HCT116 (cell line): ENCODE measurements at regions not wholly inside any gene's neighbourhood (a gene's known extent, or its start where the extent isn't known, plus 50 kb on each side); places are given as distances from the start of the nearest gene placed in this dataset.

Experiments
- ATAC-seq: fragments of 200-7000 bp; cut with Tn5 transposase; 2 replicates; pipeline ENCODE4 v1.9.1; 2020; ENCODE audit warnings: mild to moderate bottlenecking, moderate library complexity
- BruUV-seq: library from RNA; stranded (reverse); fragments of 400-500 nt; replicated peaks from 2 replicates; lab custom pipeline; 2021; lab: Mats Ljungman, UMichigan
- CTCF ChIA-PET: fragments of 300-600 bp; sonication (Branson Sonifier 250); formaldehyde crosslinking; loops from one replicate; lab custom pipeline; 2021; ENCODE audit warnings: antibody characterized with exemption; lab: Charles Lee
- POLR2A ChIA-PET: fragments of 300-600, 350-600 bp; sonication (Branson Sonifier 250); formaldehyde crosslinking; loops from one replicate; lab custom pipeline; 2021; ENCODE audit warnings: antibody characterized with exemption; lab: Charles Lee
- RAD21 ChIA-PET, 2 experiments: fragments of 300-600 bp; sonication (Branson Sonifier 250); formaldehyde crosslinking; loops; one replicate each; lab custom pipeline; 2023; ENCODE audit warnings: low total read pairs in 2 of 2; ENCODE audit not compliant: uncharacterized antibody in 2 of 2, unreplicated experiment in 2 of 2, low non-redundant PET in 1 of 2; lab: Charles Lee
- DNase-seq: peaks from one replicate; pipeline ENCODE4 v3.0.0-alpha.2; 2010; ENCODE audit warnings: low read depth, low spot score
- H2AFZ ChIP-seq: fragments of 200-600 bp; shearing (Covaris generic), sonication (generic); 2 replicates; pipeline ENCODE4 v1.6.1; 2017; ENCODE audit warnings: low read depth, mixed run types, mixed read lengths, antibody characterized with exemption, low read length; ENCODE audit not compliant: poor library complexity, severe bottlenecking
- H3K27ac ChIP-seq: 2 replicates; pipeline ENCODE4 v1.5.1; 2012; ENCODE audit warnings: low read depth, low read length
- H3K27me3 ChIP-seq: fragments of 200-600 bp; sonication (generic); 2 replicates; pipeline ENCODE4 v1.6.1; 2016; ENCODE audit warnings: mixed run types, low read length, mixed read lengths; ENCODE audit not compliant: insufficient read depth
- H3K36me3 ChIP-seq, 2 experiments: fragments of 200-500 bp in 1 of 2; fragments of 200-600 bp in 1 of 2; sonication (Bioruptor generic) in 1 of 2; sonication (generic) in 1 of 2; 2 replicates each; pipeline versions ENCODE4 v1.5.1 to v1.6.1; 2014 to 2016; ENCODE audit warnings: low read length in 2 of 2, inconsistent platforms in 1 of 2, mixed read lengths in 1 of 2, mixed run types in 1 of 2; ENCODE audit not compliant: insufficient read depth in 2 of 2, control insufficient read depth in 1 of 2
- H3K4me1 ChIP-seq, 2 experiments: fragments of 200-600 bp in 1 of 2; sonication (generic) in 1 of 2; 2 replicates each; pipeline versions ENCODE4 v1.5.1 to v1.6.1; 2012 to 2017; ENCODE audit warnings: low read length in 2 of 2, inconsistent platforms in 1 of 2, mild to moderate bottlenecking in 1 of 2, mixed read lengths in 1 of 2, mixed run types in 1 of 2, moderate library complexity in 1 of 2; ENCODE audit not compliant: insufficient read depth in 2 of 2, control insufficient read depth in 1 of 2
- H3K4me2 ChIP-seq: fragments of 200-600 bp; sonication (generic); 2 replicates; pipeline ENCODE4 v1.6.1; 2017; ENCODE audit warnings: mixed run types, low read length, mixed read lengths
- H3K4me3 ChIP-seq, 2 experiments: fragments of 200-600 bp in 1 of 2; sonication (generic) in 1 of 2; replicated peaks in 1 of 2; 2 replicates each; pipeline ENCODE4 v1.5.1; 2011 to 2016; ENCODE audit warnings: low read length in 2 of 2, control low read depth in 1 of 2, low read depth in 1 of 2, mild to moderate bottlenecking in 1 of 2, mixed read lengths in 1 of 2, mixed run types in 1 of 2
- H3K79me2 ChIP-seq: fragments of 200-600 bp; sonication (generic); 2 replicates; pipeline ENCODE4 v1.6.1; 2017; ENCODE audit warnings: mild to moderate bottlenecking, mixed run types, low read length, moderate library complexity, mixed read lengths; ENCODE audit not compliant: insufficient read depth
- H3K9ac ChIP-seq: fragments of 200-600 bp; sonication (generic); 2 replicates; pipeline ENCODE4 v1.6.1; 2016; ENCODE audit warnings: low read length, mixed read lengths
- H3K9me2 ChIP-seq: fragments of 200-600 bp; sonication (generic), shearing (Covaris generic); 2 replicates; pipeline ENCODE4 v1.6.1; 2017; ENCODE audit warnings: mixed run types, mild to moderate bottlenecking, moderate library complexity; ENCODE audit not compliant: insufficient read depth
- H3K9me3 ChIP-seq, 2 experiments: fragments of 200-500 bp in 1 of 2; fragments of 200-600 bp in 1 of 2; sonication (Bioruptor generic) in 1 of 2; sonication (generic) in 1 of 2; 2 replicates each; pipeline ENCODE4 v1.6.1; 2014 to 2017; ENCODE audit warnings: low read length in 2 of 2, mixed read lengths in 2 of 2, inconsistent platforms in 1 of 2, low read depth in 1 of 2, mild to moderate bottlenecking in 1 of 2, mixed run types in 1 of 2, moderate library complexity in 1 of 2; ENCODE audit not compliant: control insufficient read depth in 1 of 2, insufficient read depth in 1 of 2
- H4K20me1 ChIP-seq: fragments of 200-600 bp; sonication (generic), shearing (Covaris generic); 2 replicates; pipeline ENCODE4 v1.6.1; 2017; ENCODE audit warnings: mixed run types, mild to moderate bottlenecking, moderate library complexity; ENCODE audit not compliant: insufficient read depth
- CBX3 ChIP-seq: IDR thresholded peaks from 2 replicates; pipeline ENCODE4 v1.6.1; 2012; ENCODE audit warnings: low read depth
- CEBPB ChIP-seq: IDR thresholded peaks from 2 replicates; pipeline ENCODE4 v1.6.1; 2012; ENCODE audit warnings: low read depth
- ELF1 ChIP-seq: IDR thresholded peaks from 2 replicates; pipeline ENCODE4 v1.6.1; 2012; ENCODE audit warnings: low read depth, borderline replicate concordance
- EZH2 ChIP-seq: fragments of 200-600 bp; sonication (generic); IDR thresholded peaks from 2 replicates; pipeline ENCODE4 v1.6.1; 2017; ENCODE audit warnings: antibody characterized with exemption, mixed run types
- JUND ChIP-seq: IDR thresholded peaks from 2 replicates; pipeline ENCODE4 v1.6.1; 2012
- POLR2AphosphoS5 ChIP-seq: IDR thresholded peaks from 2 replicates; pipeline ENCODE4 v1.6.1; 2011; ENCODE audit warnings: mild to moderate bottlenecking, low read depth, low read length, moderate library complexity
- RAD21 ChIP-seq: IDR thresholded peaks from 2 replicates; pipeline ENCODE4 v1.6.1; 2012; ENCODE audit warnings: low read depth, mild to moderate bottlenecking
- SP1 ChIP-seq: IDR thresholded peaks from 2 replicates; pipeline ENCODE4 v1.6.1; 2012; ENCODE audit warnings: low read depth
- TCF7L2 ChIP-seq: IDR thresholded peaks from 2 replicates; pipeline ENCODE4 v1.7.0; 2011; ENCODE audit warnings: borderline replicate concordance, inconsistent platforms; ENCODE audit not compliant: insufficient read depth, insufficient read length; ENCODE audit errors: extremely low read depth
- YY1 ChIP-seq: IDR thresholded peaks from 2 replicates; pipeline ENCODE4 v1.6.1; 2011; ENCODE audit warnings: low read length, low read depth, moderate library complexity, mild to moderate bottlenecking; ENCODE audit not compliant: insufficient replicate concordance; ENCODE audit errors: extremely low read depth
- ZFX ChIP-seq: fragments of 450-650 bp; IDR thresholded peaks from 2 replicates; pipeline ENCODE4 v1.6.1; 2017
- intact Hi-C: fragments of 100-400 bp; cut with micrococcal nuclease; formaldehyde crosslinking; loops from 2 replicates; pipeline ENCODE4 v1.10.0; 2022
- TF ChIP-seq, protein P1 (sequence below): IDR thresholded peaks from 2 replicates; pipeline ENCODE4 v1.6.1; 2012
- TF ChIP-seq, protein P2 (sequence below): IDR thresholded peaks from 2 replicates; pipeline ENCODE4 v1.6.1; 2012; ENCODE audit warnings: low read depth
- TF ChIP-seq, protein P3 (sequence below): IDR thresholded peaks from 2 replicates; pipeline ENCODE4 v1.6.1; 2012
- TF ChIP-seq, protein P4 (sequence below), 3 experiments: fragments of 200-600 bp in 1 of 3; sonication (generic) in 1 of 3; IDR thresholded peaks in 2 of 3; conservative IDR thresholded peaks in 1 of 3; 2 replicates each; pipeline ENCODE4 v1.5.1; 2012 to 2017; ENCODE audit warnings: low read depth in 2 of 3, low read length in 2 of 3, antibody characterized with exemption in 1 of 3, borderline replicate concordance in 1 of 3, control low read depth in 1 of 3, mild to moderate bottlenecking in 1 of 3, mixed read lengths in 1 of 3, mixed run types in 1 of 3, moderate library complexity in 1 of 3; ENCODE audit not compliant: insufficient read depth in 1 of 3

DNA sequence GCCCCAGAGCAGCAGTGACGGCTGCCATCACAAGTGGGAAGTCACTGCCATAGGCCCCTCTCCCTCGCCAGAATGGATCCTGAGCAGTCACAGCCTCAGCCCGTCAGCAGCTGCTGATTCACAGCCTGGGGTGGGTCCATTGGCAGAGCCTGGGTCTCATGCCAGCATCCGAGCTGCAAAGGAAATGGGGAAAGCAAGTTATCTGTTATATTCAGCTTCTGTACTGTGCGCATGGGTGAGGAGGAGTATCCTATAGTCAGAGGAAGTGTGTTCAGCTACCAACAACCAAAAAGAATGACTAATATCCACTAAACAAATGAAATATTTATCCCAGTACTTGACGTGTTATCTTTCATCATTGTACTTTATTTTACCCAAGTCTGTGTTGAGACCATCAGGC lies 119.7 kb downstream of the RCN1 start:
- Histone ChIP-seq H3K36me3 (no peaks in the 10 kb centered on the region), H3K9me2 (no peaks in the 10 kb centered on the region), H3K4me1 (no peaks in the 10 kb centered on the region), H3K9ac (no peak overlapping the region), H3K79me2 (no peaks in the 10 kb centered on the region), H3K4me3 (no peak overlapping the region), H3K27ac (no peak overlapping the region), H2AFZ (no peak overlapping the region), H3K27me3 (peaks cover 47% of the 10 kb centered on the region; the same call in 1 of the 2 replicates), H4K20me1 (no peaks in the 10 kb centered on the region), H3K4me2 (no peak overlapping the region)
- POLR2A ChIA-PET = no interaction called here
- CTCF ChIA-PET = no interaction called here
- RAD21 ChIA-PET = no interaction called here
- ATAC-seq (no peak), DNase-seq (no peak)
- no TSS peak for BruUV-seq
- no peak for TF ChIP-seq SP1
- no peak for TF ChIP-seq EZH2
- no peak for TF ChIP-seq CEBPB
- no peak for TF ChIP-seq TCF7L2
- TF ChIP-seq RAD21 = no peak
- no peak for TF ChIP-seq CBX3
- no peak for TF ChIP-seq ZFX
- TF ChIP-seq ELF1 = no peak
- TF ChIP-seq, all 23 proteins: peak for 0
- intact Hi-C loops = no loop called here
- no peaks in the 10 kb centered on the region for H3K9me3 ChIP-seq

DNA sequence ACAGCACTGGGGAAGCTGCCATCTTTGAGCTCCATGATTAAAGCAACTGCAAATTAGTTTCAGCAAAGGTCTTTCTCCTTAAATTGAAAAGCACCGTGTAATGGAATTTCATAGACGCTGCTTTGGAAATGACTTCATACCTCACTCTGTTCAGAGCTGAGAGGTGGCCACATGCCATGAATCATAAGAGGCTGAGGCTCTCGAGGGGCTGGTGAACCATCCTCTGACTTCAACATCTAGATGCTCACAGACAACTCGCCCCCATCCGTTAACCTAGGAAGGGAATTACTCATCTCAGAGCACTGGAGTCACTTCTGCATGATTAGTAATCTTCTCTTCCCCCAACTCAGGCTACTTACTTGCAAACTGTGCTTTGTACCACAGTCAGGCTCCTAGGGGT lies 122.3 kb downstream of the RCN1 start:
- Histone ChIP-seq H3K4me3 (no peak overlapping the region), H3K27ac (no peak overlapping the region), H2AFZ (no peak overlapping the region), H3K36me3 (no peaks in the 10 kb centered on the region), H3K9me3 (no peaks in the 10 kb centered on the region), H4K20me1 (no peaks in the 10 kb centered on the region), H3K79me2 (no peaks in the 10 kb centered on the region), H3K27me3 (peaks cover 44% of the 10 kb centered on the region; the same call in 1 of the 2 replicates), H3K9ac (no peak overlapping the region), H3K4me2 (no peak overlapping the region), H3K4me1 (no peaks in the 10 kb centered on the region), H3K9me2 (no peaks in the 10 kb centered on the region)
- intact Hi-C loops = no loop called here
- ATAC-seq (no peak), DNase-seq (no peak)
- no TSS peak for BruUV-seq
- ChIA-PET RAD21 (no interaction called here), CTCF (interaction anchor here (2.2 kb wide), 1 partner anchor 19 kb away, joined by 6 read pairs; no protein-coding TSS in a partner anchor), POLR2A (no interaction called here)
- TF ChIP-seq CEBPB (no peak), RAD21 (no peak), POLR2AphosphoS5 (no peak), JUND (no peak), YY1 (no peak), EZH2 (no peak), ELF1 (no peak), SP1 (no peak)
- TF ChIP-seq, protein P1, sequence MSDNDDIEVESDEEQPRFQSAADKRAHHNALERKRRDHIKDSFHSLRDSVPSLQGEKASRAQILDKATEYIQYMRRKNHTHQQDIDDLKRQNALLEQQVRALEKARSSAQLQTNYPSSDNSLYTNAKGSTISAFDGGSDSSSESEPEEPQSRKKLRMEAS = no peak
- TF ChIP-seq, protein P2, sequence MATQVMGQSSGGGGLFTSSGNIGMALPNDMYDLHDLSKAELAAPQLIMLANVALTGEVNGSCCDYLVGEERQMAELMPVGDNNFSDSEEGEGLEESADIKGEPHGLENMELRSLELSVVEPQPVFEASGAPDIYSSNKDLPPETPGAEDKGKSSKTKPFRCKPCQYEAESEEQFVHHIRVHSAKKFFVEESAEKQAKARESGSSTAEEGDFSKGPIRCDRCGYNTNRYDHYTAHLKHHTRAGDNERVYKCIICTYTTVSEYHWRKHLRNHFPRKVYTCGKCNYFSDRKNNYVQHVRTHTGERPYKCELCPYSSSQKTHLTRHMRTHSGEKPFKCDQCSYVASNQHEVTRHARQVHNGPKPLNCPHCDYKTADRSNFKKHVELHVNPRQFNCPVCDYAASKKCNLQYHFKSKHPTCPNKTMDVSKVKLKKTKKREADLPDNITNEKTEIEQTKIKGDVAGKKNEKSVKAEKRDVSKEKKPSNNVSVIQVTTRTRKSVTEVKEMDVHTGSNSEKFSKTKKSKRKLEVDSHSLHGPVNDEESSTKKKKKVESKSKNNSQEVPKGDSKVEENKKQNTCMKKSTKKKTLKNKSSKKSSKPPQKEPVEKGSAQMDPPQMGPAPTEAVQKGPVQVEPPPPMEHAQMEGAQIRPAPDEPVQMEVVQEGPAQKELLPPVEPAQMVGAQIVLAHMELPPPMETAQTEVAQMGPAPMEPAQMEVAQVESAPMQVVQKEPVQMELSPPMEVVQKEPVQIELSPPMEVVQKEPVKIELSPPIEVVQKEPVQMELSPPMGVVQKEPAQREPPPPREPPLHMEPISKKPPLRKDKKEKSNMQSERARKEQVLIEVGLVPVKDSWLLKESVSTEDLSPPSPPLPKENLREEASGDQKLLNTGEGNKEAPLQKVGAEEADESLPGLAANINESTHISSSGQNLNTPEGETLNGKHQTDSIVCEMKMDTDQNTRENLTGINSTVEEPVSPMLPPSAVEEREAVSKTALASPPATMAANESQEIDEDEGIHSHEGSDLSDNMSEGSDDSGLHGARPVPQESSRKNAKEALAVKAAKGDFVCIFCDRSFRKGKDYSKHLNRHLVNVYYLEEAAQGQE = no peak
- TF ChIP-seq, protein P3, sequence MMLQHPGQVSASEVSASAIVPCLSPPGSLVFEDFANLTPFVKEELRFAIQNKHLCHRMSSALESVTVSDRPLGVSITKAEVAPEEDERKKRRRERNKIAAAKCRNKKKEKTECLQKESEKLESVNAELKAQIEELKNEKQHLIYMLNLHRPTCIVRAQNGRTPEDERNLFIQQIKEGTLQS = no peak
- TF ChIP-seq, protein P4, sequence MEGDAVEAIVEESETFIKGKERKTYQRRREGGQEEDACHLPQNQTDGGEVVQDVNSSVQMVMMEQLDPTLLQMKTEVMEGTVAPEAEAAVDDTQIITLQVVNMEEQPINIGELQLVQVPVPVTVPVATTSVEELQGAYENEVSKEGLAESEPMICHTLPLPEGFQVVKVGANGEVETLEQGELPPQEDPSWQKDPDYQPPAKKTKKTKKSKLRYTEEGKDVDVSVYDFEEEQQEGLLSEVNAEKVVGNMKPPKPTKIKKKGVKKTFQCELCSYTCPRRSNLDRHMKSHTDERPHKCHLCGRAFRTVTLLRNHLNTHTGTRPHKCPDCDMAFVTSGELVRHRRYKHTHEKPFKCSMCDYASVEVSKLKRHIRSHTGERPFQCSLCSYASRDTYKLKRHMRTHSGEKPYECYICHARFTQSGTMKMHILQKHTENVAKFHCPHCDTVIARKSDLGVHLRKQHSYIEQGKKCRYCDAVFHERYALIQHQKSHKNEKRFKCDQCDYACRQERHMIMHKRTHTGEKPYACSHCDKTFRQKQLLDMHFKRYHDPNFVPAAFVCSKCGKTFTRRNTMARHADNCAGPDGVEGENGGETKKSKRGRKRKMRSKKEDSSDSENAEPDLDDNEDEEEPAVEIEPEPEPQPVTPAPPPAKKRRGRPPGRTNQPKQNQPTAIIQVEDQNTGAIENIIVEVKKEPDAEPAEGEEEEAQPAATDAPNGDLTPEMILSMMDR (IDR thresholded peaks at IDR 0.05 in 2 of 3, conservative IDR thresholded peaks at IDR 0.05 in 1 of 3; ENCODE audit: borderline replicate concordance in 1 of 3, insufficient read depth in 1 of 3, low read depth in 2 of 3, low read length in 2 of 3) = no peak
